Astrocyte (in vitro differentiated cells and primary cell): ENCODE measurements at regions not wholly inside any gene's neighbourhood (a gene's known extent, or its start where the extent isn't known, plus 50 kb on each side); places are given as distances from the start of the nearest gene placed in this dataset.

Experiments
- DNase-seq: peaks from one replicate; pipeline ENCODE4 v3.0.0-alpha.2; 2010; ENCODE audit warnings: low read depth
- FAIRE-seq: peaks from 2 replicates; lab custom pipeline; 2011; peaks lifted over from hg19 to GRCh38; lab: Jason Lieb, UNC
- H2AFZ ChIP-seq: 2 replicates; pipeline ENCODE4 v1.6.0; 2012; ENCODE audit warnings: low read depth, low read length, inconsistent platforms
- H3K27ac ChIP-seq: 2 replicates; pipeline ENCODE4 v1.5.1; 2011; ENCODE audit warnings: low read depth, low read length, inconsistent platforms
- H3K27me3 ChIP-seq: 2 replicates; pipeline ENCODE4 v1.6.0; 2011; ENCODE audit warnings: low read length, inconsistent platforms; ENCODE audit not compliant: insufficient read depth
- H3K36me3 ChIP-seq: 2 replicates; pipeline ENCODE4 v1.5.1; 2011; ENCODE audit warnings: low read length, inconsistent platforms; ENCODE audit not compliant: insufficient read depth
- H3K4me1 ChIP-seq: 2 replicates; pipeline ENCODE4 v1.5.1; 2011; ENCODE audit warnings: low read length, inconsistent platforms; ENCODE audit not compliant: insufficient read depth
- H3K4me2 ChIP-seq: 2 replicates; pipeline ENCODE4 v1.6.0; 2012; ENCODE audit warnings: low read length, inconsistent platforms
- H3K4me3 ChIP-seq: 2 replicates; pipeline ENCODE4 v1.5.1; 2011; ENCODE audit warnings: low read depth, mild to moderate bottlenecking, low read length, inconsistent platforms; ENCODE audit not compliant: insufficient read depth
- H3K79me2 ChIP-seq: 2 replicates; pipeline ENCODE4 v1.6.0; 2012; ENCODE audit warnings: mild to moderate bottlenecking, low read length, inconsistent platforms; ENCODE audit not compliant: insufficient read depth
- H3K9ac ChIP-seq: 2 replicates; pipeline ENCODE4 v1.6.0; 2012; ENCODE audit warnings: mild to moderate bottlenecking, low read length, inconsistent platforms
- H3K9me3 ChIP-seq: 2 replicates; pipeline ENCODE4 v1.5.1; 2012; ENCODE audit warnings: low read depth, mild to moderate bottlenecking, low read length, inconsistent platforms; ENCODE audit not compliant: insufficient read depth
- H4K20me1 ChIP-seq: 2 replicates; pipeline ENCODE4 v1.6.0; 2012; ENCODE audit warnings: low read length, inconsistent platforms; ENCODE audit not compliant: insufficient read depth
- H3K27ac Mint-ChIP-seq: one replicate; pipeline ENCODE4 v1.8.0; 2021; ENCODE audit warnings: mild to moderate bottlenecking, mixed read lengths; ENCODE audit not compliant: unreplicated experiment
- H3K27me3 Mint-ChIP-seq: one replicate; pipeline ENCODE4 v1.8.0; 2021; ENCODE audit warnings: low read depth, mixed read lengths; ENCODE audit not compliant: unreplicated experiment
- H3K36me3 Mint-ChIP-seq: one replicate; pipeline ENCODE4 v1.8.0; 2021; ENCODE audit warnings: low read depth, mixed read lengths; ENCODE audit not compliant: unreplicated experiment
- H3K4me1 Mint-ChIP-seq: one replicate; pipeline ENCODE4 v1.8.0; 2021; ENCODE audit warnings: low read depth, mixed read lengths; ENCODE audit not compliant: unreplicated experiment
- H3K4me3 Mint-ChIP-seq: one replicate; pipeline ENCODE4 v1.8.0; 2021; ENCODE audit warnings: mild to moderate bottlenecking, moderate library complexity, mixed read lengths; ENCODE audit not compliant: unreplicated experiment
- H3K9me3 Mint-ChIP-seq: one replicate; pipeline ENCODE4 v1.8.0; 2021; ENCODE audit warnings: mild to moderate bottlenecking, mixed read lengths; ENCODE audit not compliant: unreplicated experiment
- CTCF ChIP-seq: IDR thresholded peaks from 2 replicates; pipeline ENCODE4 v1.5.1; 2011; ENCODE audit warnings: low read depth, mild to moderate bottlenecking, inconsistent platforms, low read length, moderate library complexity; ENCODE audit not compliant: insufficient read depth
- EZH2 ChIP-seq: IDR thresholded peaks from 2 replicates; pipeline ENCODE4 v1.6.1; 2012; ENCODE audit warnings: mild to moderate bottlenecking, low read length, inconsistent platforms; ENCODE audit not compliant: insufficient read depth

- no peak overlapping the region for H3K4me2 ChIP-seq
- H2AFZ ChIP-seq: no peak overlapping the region
- no peak overlapping the region for H3K9ac ChIP-seq
- DNase-seq (no peak), FAIRE-seq (no peak)
- H3K27ac ChIP-seq: no peak overlapping the region
- H3K27me3 ChIP-seq: no peaks in the 10 kb centered on the region
- no peaks in the 10 kb centered on the region for H3K9me3 ChIP-seq
- no peaks in the 10 kb centered on the region for H3K36me3 Mint-ChIP-seq
- H3K4me1 Mint-ChIP-seq: no peaks in the 10 kb centered on the region
- no peak overlapping the region for H3K4me3 ChIP-seq
- no peaks in the 10 kb centered on the region for H3K79me2 ChIP-seq
- H3K36me3 ChIP-seq: no peaks in the 10 kb centered on the region
- H4K20me1 ChIP-seq: no peaks in the 10 kb centered on the region
- no peaks in the 10 kb centered on the region for H3K4me1 ChIP-seq
- H3K27me3 Mint-ChIP-seq: peaks cover 7% of the 10 kb centered on the region
- TF ChIP-seq CTCF: no peak
- no peak overlapping the region for H3K27ac Mint-ChIP-seq
- no peak overlapping the region for H3K4me3 Mint-ChIP-seq
- no peaks in the 10 kb centered on the region for H3K9me3 Mint-ChIP-seq
Measured at GRCh38 chr17:51537996-51538550, 277.7 kb downstream of the UTP18 start.

DNA sequence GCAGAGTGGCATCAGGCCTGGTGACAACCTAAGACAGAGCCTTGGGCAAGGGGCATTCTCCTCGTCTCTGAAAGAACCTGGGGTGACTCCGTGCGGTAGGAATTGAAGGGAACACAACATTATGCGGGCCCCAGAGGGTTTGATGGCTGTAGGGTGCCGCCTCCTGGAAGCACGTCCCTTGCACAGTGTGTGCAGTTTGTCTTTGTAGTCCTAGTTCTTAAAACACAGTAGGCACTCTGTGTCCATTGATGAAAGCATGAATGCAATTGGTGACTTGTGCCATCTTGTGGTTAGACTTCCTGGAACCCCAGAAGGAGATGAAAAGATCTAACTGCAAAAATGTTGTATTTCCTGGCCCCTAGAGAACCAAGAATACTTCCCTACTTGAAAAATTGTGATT is 279.8 kb downstream of the UTP18 start:
- FAIRE-seq (no peak), DNase-seq (no peak)
- Mint-ChIP-seq H3K27ac (no peak overlapping the region), H3K4me3 (no peak overlapping the region), H3K36me3 (no peaks in the 10 kb centered on the region), H3K27me3 (peaks cover 14% of the 10 kb centered on the region), H3K9me3 (no peaks in the 10 kb centered on the region), H3K4me1 (no peaks in the 10 kb centered on the region)
- H3K9ac ChIP-seq: no peak overlapping the region
- H3K9me3 ChIP-seq: no peaks in the 10 kb centered on the region
- TF ChIP-seq EZH2: no peak
- TF ChIP-seq CTCF: no peak
- H3K4me2 ChIP-seq: no peak overlapping the region
- no peaks in the 10 kb centered on the region for H3K4me1 ChIP-seq
- no peaks in the 10 kb centered on the region for H3K27me3 ChIP-seq
- H2AFZ ChIP-seq: no peak overlapping the region
- no peaks in the 10 kb centered on the region for H4K20me1 ChIP-seq
- H3K36me3 ChIP-seq: no peaks in the 10 kb centered on the region
- no peak overlapping the region for H3K4me3 ChIP-seq
- no peak overlapping the region for H3K27ac ChIP-seq
- no peaks in the 10 kb centered on the region for H3K79me2 ChIP-seq

- Histone ChIP-seq H3K36me3 (no peaks in the 10 kb centered on the region), H3K27me3 (no peaks in the 10 kb centered on the region), H3K9ac (no peak overlapping the region), H2AFZ (no peak overlapping the region), H3K27ac (no peak overlapping the region), H3K4me3 (no peak overlapping the region), H4K20me1 (no peaks in the 10 kb centered on the region), H3K79me2 (no peaks in the 10 kb centered on the region), H3K4me2 (no peak overlapping the region), H3K4me1 (no peaks in the 10 kb centered on the region), H3K9me3 (no peaks in the 10 kb centered on the region)
- DNase-seq (no peak), FAIRE-seq (no peak)
- Mint-ChIP-seq H3K4me1 (no peaks in the 10 kb centered on the region), H3K9me3 (no peaks in the 10 kb centered on the region), H3K36me3 (no peaks in the 10 kb centered on the region), H3K27ac (no peak overlapping the region), H3K27me3 (peaks cover 19% of the 10 kb centered on the region), H3K4me3 (no peak overlapping the region)
- no peak for TF ChIP-seq CTCF
- TF ChIP-seq EZH2: no peak
Measured at GRCh38 chr17:51541215-51541614, 280.9 kb downstream of the UTP18 start.
